HCEC 1CT (cell line): ENCODE measurements at regions not wholly inside any gene's neighbourhood (a gene's known extent, or its start where the extent isn't known, plus 50 kb on each side); places are given as distances from the start of the nearest gene placed in this dataset.
A peak's percentile ranks its signal among the peaks of the same experiment; 100 is the strongest.

Experiments used
- DNase-seq: peaks from one replicate; pipeline ENCODE4 v3.0.0-alpha.2; 2017

DNA sequence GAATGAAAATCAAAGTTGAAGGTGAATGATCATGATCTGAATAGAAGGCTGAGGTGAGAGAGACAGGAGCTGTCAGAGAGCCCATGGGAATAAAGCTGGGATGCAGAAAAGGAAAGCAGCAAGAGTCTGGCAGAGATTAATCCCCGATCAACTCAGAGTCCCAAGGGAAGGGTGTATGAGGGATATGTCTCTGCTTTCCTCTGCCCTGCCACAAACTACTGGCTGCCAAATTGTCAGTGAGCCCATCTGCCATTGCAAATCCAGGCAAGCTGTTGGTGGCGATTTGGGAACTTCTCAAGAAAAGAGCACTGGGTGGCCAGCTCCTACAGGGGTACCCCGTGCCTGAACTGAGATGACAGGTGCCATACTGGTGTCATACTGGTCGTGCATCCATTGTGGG, 705.5 kb upstream of the MAN1A1 start:
- DNase-seq, result no peak

DNA sequence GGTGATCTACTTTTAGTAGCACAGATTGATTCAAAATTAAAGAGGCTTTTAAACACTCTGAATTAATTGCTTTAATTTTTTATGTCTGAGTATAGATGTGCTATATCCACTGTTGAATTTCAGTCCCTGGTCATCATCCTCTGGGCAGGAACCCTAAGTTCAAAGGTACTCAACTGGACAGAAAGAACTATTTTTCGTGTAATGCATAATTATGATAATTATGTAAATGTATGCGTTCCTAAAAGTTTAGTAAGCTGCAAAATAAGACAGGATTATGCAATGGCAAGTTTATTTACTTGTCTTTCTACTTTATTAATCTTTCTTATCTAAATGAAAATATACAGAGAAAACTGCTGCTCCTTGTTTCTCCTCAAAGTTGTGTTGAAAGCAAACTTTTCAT, 690.1 kb upstream of the MAN1A1 start:
- no peak for DNase-seq

DNA sequence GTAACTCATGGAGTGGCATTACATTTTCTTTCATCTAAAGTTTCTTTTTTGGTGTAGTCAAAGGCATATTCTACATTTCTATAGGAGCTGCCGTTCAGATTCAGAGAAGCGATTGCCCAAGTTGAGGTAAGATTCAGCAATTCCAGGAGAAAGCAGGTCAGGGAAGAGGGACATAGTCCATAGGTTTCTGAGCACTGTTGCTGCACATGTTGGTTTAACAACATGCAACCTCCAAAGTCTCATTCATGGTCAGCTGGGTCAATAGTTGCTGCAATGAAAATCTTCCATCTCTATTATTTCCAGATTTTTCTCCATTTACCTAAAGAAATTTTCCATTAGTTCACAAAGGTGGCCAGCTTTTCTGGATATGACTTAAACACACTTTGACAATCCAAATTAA, 682.3 kb upstream of the MAN1A1 start:
- no peak for DNase-seq

DNA sequence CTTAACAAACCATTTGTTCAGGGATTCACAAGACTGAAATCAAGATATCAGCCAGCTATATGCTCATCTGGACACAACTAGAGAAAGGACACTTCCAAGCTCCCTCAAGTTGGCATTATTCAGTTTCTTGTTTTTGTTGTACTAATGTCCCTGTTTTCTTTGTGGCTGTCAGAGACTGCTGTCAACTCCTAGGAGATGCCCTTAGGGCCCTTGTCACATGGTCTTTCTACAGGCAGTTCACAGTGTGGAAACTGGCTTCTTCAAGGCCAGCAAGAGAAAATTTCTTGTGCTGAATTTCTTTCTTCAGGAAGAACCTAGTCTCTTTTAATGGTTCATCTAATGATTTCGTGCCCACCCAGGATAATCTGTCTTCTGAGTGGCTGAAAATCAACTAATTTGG, 677.2 kb upstream of the MAN1A1 start:
- no peak for DNase-seq

DNA sequence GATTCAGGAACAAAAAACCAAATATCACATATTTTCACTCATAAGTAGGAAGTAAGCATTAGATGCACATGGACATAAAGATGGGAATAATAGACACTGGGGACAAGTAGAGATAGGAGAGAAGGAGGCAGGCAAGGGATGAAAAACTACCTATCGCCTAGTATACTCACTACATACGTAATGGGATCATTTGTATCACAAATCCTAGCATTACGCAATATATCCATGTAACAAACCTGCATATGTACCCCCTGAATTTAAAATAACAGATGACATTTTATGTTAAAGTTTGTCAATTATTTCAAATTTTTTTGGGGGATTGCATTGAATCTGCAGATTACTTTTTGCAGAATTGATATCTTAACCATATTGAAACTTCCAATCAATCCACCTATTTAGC, 660.5 kb upstream of the MAN1A1 start:
- no peak for DNase-seq

DNA sequence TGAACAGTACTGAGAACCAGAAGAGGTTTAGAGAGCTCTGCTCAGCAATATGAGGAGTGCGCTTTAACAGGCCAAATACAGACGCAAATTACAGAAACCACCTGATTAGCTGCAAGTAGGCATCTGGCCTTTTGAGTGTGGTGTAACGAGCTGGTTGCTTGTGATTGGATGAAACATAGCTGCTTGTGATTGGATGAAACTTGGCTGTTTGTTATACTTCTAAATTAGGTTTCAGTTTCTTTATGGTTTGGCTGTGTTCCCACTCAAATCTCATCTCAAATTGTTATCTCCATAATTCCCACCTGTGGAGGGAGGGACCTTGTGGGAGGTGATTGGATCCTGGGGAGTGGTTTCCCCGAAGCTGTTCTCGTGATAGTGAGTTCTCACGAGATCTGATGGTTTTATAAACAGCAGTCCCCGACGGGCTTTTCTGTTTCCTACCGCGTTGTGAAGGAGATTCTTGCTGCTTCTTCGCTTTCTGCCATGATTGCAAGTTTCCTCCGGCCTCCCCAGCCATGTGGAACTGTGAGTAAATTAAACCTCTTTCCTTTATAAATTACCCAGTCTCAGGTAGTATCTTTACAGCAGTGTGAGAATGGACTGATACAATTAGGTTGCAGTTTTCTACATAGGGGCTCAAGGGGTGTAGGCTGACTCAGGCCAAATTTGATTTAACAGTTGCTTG, 655.9 kb upstream of the MAN1A1 start:
- no peak for DNase-seq

DNA sequence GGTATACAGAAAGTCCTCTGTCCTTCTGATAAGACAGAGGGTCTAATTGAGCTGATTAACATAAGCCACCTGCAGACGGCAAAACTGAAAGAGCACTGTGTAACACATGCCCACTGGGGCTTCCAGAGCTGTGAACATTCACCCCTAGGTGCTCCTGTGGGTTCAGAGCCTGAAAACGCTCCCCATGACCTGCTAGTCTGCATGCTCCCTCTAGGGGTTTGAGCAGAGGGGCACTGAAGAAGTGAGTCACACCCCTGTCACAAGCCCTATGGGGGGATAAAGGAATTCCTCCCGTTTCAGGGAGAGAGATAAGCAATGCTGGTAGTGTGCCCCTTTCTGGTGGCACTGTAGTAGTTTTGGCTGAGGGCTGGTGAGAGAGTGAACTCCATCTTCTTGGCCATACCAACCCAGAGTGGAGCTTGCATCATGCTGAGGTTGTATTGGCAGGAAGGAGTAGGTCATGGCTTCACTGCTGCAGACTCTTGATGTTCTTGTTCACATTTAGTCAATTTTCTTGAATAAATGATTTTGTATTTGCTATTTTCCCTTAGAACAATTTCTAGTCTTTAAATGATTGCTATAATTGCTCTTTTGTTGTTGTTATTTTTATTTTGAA, 637.5 kb upstream of the MAN1A1 start:
- no peak for DNase-seq

DNA sequence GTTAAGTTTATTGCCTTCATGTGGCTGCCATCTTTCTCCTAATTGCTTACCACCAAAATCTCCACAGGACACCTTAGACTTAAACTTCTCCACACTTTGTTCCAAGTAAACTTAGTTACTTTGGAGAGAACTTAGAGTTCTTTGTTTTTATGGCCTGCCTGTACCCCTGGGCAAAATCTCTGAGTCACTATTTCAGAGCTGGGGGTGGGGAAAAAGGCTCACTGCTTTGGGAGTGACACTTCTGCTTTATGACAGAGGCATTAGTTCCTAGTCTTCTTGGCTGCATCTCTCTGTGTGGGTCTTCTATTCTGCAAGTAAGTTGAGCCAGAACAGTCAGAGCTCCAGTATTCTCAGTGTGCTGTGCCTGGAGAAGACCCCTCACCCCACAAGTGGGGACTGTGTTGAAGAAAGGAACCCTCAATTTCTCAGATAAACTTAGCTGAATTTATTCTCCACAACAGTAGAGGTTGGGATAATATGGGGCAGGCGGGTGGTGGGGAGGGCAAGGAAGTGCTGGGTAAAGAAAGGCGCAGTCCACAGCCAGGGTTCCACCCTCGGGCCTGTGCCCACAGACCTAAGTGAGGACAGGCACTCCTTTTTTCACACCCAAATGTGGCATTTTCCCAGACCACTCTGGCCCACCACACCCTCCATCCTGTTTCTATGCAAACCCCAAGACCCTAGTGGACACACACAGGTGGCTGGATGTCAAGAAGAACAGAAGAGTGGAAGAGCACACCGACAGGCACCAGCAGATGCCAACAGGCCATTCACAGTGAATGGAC, 636.6 kb upstream of the MAN1A1 start:
- DNase-seq, result no peak

DNA sequence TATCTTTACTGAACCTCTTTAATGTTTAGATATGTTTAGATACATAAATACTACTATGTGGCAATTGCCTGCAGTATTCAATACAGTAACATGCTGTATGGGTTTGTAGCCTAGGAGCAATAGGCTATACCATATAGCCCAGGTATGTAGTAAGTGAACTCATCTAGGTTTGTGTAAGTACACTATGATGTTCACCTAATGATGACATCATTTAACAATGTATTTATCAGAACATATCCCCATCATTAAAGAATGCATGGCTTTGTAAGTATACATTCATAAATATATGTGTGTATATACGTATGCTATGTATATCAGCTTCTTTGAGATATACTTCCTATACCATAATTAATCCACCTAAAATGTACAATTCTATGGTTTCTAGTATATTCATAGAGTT, 631.2 kb upstream of the MAN1A1 start:
- DNase-seq, result no peak

DNA sequence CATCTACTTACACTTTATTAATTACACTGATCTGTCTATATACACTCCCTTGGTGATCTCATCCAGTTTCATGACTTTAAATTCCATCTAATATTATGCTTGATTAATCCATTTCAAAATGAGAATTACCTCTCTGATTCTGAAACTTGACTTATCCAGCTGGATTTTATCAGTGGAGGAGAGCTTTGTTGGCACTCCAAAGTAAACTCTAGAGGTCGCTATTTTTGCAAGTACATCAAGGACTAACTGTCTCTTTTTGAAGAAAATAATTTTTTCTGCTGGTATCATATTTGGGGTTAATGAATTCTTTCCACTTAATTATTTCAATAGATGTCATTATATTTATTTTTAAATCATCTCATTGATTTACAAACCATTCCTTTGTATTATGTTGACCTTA, 630.3 kb upstream of the MAN1A1 start:
- peak; percentile 14 for DNase-seq

DNA sequence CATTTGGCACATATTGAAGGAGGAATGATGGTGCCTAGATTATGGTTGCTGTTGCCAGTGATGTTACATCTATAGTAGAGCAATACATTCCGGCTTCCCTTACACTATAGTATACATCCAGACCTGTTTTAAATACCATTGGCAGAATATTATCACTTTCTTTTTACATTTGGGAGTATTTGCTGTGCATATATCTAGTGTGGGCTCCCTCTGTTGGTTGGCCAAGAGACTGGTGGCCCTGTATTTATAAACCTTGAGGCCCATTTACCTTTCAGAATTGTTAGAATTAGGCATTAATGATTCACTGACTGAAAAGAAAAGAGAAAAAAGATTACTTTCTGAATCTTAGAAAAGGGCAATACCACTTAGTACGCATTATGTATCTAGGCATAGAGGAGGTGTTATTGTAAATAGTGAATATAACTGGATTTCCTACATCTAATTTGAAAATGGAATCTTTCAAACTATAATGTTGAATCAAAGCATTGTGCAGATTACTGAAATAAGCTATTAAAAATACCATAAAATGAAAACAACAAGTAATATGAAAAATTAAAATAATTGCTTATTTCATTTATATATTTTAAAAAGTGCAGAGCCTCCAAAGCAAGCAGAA, 628.8 kb upstream of the MAN1A1 start:
- peak; percentile 39 for DNase-seq

DNA sequence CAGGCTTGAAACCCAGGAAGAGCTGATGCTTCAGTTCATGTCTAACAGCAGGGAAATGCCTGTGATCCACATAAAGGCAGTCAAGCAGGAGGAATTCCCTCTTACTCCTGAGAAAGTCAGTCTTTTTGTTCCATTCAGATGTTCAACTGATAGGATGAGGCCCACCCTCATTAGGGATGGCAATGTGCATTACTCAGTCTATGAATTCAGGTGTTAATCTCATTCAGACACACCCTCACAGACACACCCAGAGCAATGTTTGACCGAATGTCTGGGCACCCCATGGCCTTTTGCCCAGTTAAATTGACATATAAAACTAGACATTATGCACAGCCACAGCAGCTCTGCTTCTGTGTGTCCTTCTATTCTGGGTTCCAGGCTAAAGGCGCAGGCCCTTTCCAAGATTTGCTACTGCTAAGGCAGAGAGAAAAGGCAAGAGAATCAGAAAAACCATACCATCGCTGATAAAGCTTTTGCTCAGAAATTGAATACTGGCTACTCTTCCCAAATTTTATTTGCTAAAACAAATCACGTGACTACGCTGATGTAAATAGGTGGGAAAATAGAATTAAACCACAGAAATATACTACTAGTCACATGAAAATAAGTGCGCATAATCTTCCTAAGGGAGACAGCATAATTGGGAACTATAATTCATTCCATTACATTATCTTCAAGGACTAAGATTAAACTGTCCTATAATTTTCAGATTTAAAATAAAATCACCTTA, 625.0 kb upstream of the MAN1A1 start:
- no peak for DNase-seq

DNA sequence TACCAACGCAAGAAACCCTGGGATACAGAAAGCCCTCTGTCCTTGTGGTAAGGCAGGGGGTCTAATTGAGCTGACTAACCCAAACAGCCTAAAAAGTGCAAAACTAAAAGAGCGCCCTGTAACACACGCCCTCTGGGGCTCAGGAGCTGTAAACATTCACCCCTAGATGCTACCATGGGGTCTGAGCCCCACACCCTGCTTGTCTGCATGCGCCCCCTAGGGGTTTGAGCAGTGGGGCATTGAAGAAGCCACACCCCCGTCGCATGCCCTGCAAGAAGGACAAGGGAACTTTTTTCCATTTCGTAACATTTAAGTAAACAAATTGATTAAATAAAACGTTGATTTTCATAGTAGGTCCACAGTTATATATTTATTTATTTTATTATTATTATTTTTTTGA, 616.9 kb upstream of the MAN1A1 start:
- no peak for DNase-seq

DNA sequence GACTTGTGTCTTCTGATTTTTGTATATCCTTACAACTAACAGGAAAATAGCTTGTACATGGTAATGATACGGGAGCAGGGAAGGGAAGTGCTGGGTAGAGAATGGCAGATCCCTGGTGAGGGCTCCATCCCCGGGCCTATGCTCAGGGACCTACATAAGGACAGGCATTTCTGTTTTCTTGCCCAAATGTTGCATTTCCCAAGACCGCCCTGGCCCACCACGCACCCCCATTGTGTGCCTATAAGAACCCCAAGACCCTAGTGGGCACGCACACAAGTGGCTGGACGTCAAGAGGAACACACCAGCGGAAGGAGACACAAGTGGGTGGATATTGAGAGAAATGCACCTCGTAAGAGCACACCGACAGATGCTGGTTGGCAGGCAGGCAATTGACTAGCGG, 616.3 kb upstream of the MAN1A1 start:
- DNase-seq, result no peak

DNA sequence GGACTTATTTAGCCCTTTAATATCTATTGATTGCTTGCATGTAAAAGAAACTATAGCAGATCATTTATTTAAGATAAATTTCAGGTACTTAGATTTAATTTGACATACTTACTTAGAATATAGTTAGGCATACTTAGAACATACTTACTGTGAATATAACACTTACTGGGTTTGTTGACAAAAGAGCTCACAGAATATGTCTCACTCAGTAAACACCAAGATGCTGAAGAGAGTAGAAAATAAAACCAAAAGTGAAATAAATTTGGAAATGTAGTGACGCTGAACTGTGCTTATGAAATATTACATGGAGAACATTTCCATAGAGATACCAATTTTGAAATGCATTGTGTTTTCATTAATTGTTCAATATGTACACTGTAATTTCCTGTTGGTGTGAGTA, 615.4 kb upstream of the MAN1A1 start:
- DNase-seq, result no peak

DNA sequence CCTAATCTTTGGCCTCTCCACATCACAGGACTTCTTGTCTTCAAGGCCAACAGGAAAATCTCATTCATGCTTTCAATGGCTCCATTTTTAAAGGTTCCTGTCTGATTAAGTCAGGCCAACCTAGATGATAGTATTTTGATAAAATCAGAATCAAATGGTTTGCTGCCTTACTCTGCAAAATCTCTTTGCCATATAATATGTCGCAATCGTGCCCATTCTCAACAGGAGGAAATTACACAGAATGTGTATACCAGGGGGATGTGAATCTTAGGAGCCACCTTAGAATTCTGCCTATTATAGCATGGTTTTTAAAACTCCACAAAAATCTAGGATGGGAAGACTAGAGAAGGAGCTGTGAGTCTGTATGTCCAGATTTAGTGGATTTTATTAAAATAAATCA, 612.9 kb upstream of the MAN1A1 start:
- DNase-seq, result no peak

DNA sequence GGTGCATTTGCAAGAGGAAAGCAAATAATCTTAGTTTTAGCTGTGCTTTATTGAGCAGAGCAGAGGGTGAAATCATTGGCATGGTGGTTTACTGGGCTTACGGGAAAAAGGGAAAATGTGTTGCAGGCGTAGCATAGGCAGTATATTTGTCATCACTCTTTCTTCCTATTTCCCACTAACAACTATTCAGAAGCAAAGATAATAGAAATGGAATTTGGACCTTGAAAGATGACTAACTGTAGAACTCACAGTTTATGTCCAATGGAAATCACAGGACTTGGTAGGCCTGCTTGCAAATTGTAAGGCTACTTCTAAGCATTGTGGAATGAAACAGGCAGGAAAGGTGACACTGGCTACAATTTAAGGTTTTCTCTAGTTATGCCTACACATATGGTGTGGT, 611.9 kb upstream of the MAN1A1 start:
- peak; percentile 23 for DNase-seq

DNA sequence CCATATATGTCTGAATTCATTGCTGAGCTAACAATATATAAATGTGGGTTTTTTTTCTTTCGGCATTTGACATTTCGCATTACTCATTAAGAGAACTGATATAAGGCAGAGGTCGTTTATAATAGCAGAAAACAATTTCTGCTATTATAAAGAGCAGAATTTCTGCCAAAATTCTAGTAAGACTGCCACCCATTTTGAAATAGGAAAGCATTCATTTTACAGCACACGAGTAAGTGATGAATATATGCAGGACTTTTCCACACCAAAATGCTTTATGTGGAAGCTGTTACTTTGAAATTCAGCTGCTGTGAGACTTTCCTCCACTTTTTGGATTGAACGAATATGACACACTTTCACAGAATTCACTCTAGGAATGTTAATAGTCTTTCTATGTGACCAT, 610.9 kb upstream of the MAN1A1 start:
- DNase-seq, result no peak

DNA sequence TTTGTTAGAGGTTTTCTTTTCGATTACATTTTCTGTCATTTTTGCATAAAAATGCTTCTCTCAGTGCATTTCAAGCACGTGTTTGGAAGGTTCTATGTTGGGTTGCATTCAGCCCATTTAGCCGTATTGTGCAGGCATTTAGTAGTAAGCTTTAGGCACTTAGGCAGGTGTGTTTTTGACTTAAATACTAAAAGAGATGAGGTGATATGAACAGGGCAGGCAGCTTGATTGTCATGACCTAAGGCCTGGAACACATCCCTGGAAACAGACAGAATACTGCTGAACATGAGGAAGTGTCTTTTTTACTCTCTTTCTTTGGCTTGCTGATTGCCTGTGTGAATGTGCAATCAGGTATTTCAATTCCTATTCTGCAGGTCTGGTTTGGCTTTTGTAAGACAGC, 610.5 kb upstream of the MAN1A1 start:
- no peak for DNase-seq

DNA sequence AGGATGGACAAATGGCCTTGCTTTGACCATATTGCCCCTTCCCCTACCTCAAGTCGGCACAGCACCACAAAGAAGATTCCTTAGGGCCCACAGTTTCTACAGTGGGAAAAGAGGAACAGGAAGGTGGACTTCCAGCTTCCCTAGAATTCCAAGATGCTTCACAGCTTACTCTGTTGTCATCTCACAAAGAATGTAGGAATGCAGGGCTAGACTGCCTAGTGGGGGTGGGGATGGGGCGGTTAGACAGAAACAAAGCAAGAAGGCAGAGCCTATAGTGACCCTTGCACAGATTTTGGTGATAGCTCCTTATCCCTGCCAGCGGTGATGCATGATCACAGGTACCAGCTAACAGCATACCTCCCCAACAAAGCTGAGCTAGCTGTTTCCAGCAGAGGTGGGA, 607.6 kb upstream of the MAN1A1 start:
- DNase-seq, result peak; percentile 15

DNA sequence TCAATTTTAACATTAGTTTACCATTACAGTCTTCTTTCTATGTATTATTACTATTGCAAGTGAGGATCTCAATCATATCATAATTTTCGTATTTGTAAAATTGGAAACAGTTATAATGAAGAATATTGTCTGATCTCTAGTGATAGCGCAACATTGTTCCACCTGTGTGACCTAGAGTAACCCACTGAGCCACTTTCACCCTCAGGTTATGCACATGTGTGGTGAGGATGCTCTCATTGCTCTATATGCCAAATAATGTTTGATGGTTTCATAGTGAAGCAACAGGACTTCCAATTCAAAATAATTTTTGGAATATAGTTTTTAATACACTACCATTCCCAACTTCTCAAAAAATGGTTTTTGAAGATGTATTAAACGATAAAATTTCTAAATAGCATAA, 603.1 kb upstream of the MAN1A1 start:
- no peak for DNase-seq

DNA sequence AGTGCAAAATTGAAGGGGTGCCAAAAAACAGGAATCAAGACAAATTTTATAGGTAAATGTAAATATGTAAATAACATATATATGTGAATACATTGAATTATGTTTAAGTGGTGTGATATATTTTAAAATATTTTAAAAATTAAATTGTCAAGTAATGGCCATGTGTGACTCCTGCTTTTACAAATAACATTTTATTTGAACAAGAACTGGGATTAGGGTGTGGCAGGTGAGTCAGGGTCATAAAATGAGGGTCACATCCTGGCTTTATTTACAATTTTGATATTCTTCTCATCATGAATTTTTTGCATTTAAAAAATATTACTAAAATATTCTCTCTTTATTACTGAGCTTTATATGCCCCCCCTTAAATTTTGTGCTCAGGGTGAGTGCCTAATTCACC, 601.1 kb upstream of the MAN1A1 start:
- DNase-seq, result peak; percentile 13

DNA sequence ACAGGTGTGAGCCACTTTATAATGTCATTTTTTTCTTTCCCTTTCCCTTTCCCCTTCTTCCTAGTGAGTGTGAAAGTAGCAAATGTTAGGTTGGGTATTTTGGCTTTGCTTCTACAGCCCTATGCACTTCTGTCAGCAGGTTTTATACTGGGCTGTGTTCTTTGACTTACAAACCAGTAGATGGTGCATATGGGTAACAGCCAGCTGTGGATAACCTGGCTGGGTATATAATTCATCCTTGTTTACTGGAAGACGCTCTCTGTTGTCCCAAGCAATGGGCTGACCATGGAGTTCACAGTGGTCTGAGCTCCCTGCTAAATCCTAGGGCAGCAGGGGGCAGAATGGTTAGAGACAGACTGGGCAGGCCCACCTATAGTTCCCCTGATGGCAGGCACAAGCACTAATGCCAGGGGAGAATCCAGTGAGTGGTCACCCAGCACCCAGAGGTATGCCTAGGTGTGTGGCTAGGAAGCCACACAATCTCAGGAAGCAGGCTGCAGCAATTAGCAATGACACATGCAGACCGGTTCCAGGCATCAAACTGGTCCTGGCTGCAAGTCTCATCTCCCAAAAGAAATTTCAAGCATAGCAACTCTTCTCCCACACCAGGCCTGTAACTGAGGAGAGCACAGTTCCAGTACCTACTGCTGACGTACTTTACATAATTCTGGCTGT, 592.7 kb upstream of the MAN1A1 start:
- DNase-seq, result no peak
